GM12864 (cell line): ENCODE measurements at regions not wholly inside any gene's neighbourhood (a gene's known extent, or its start where the extent isn't known, plus 50 kb on each side); places are given as distances from the start of the nearest gene placed in this dataset.

ENCODE experiments used
- DNase-seq: peaks from one replicate; pipeline ENCODE4 v3.0.0-alpha.2; 2011; ENCODE audit warnings: low read depth
- H3K4me3 ChIP-seq: 2 replicates; pipeline ENCODE4 v1.5.1; 2011; ENCODE audit warnings: mild to moderate bottlenecking, low read depth, low read length, control low read depth
- CTCF ChIP-seq: IDR thresholded peaks from 2 replicates; pipeline ENCODE4 v1.5.1; 2011; ENCODE audit warnings: low read depth, mild to moderate bottlenecking, moderate library complexity, low read length, control low read depth, inconsistent platforms; ENCODE audit errors: missing control alignments

DNA sequence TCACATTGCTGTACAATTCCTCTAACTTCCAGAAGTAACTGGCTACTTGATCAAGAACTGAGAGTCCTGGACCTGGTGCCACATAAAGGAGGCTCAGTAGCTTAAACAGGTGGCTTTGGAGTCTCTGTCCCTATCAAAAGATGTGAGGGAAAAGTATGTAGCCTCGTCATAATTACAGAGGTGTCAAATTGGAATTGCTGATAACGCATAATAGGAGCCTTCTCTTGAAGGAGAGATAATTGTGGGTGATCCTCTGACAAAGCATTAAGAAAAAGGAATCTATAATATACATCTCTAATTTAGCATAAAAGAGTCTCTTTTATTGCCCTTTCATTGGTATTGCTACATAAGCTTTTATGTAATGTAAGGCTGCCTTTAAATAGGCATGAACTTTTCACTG, 1246.4 kb upstream of the CDH9 start:
- no peak for TF ChIP-seq CTCF
- DNase-seq = no peak
- H3K4me3 ChIP-seq = no peak overlapping the region

DNA sequence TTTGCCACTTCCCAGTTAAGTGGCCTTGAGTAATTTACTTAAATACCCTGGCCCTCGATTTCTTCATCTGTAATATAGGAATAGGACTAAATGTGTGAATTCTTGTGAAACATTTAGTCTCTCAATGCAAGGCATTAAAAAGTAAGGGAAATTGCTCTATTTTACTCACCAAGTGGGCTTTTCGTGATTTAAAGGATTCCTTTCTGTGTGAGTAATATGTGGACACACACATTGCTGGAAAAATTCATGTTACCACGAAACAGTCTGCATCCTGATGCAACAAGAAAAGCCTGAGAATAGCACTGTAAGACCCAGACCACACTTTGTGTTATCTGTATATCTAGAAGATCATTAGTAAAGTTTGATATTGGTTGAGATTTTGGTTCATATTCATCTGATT, 1243.0 kb upstream of the CDH9 start:
- TF ChIP-seq CTCF = no peak
- DNase-seq = no peak
- no peak overlapping the region for H3K4me3 ChIP-seq

DNA sequence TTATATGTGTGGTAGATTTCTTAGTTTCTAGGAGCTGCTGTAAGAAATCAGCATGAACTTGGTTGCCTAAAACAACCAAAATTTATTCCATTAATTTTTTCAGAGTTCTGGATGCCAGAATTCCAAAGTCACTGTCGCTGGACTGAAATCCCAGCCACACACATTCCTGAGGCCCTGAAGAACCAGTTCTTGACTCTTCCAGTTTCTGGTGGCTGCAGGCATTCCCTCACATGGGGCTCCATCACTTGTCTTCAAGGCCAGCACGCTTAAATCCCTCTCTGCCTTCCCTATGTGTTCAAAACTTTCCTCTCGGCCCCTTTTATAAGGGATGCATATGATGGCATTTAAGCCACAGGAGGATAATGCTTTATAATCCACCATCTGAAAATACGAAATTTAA, 1237.5 kb upstream of the CDH9 start:
- DNase-seq = no peak
- H3K4me3 ChIP-seq = no peak overlapping the region
- no peak for TF ChIP-seq CTCF

DNA sequence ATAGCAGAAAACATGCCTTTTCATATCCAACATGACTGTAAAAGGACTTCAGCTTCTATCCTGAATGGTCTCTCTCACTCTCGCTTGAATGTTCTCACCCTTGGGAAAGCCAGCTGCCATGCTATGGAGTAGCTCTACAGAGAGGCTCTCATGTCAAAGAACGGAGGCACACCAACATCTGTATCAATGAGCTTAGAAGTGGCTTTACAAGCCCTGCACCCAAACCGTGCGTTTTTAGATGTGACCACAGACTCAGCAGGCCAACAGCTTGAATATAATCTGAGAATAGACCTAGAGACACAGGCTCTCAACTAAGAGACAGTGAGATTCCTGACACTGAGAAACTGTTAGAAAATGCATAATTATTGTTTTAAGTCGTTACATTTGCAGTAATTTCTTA, 1231.6 kb upstream of the CDH9 start:
- DNase-seq = no peak
- H3K4me3 ChIP-seq = no peak overlapping the region
- no peak for TF ChIP-seq CTCF

- H3K4me3 ChIP-seq = no peak overlapping the region
- TF ChIP-seq CTCF = no peak
- DNase-seq = no peak
Observed at GRCh38 chr5:28265877-28266276, 1227.5 kb upstream of the CDH9 start.

DNA sequence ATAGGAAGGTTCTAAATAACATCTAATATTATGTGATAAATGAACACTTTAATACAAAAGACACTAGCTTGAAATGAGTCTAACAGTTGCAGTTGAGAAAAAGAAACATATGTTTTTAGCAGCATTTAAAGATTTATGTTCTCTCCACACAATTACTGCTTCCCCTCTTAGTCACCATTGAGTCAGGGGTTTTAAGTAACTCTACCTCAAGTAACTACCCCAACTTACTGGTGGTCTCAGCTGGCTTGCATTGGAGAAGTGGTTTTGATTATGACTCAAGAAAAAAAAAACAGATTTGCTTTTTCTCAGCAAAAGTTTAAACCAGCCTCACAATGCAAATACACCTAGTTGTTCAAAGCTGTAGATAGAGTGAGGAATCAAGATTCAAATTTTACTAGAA, 1216.5 kb upstream of the CDH9 start:
- no peak for DNase-seq
- no peak overlapping the region for H3K4me3 ChIP-seq
- no peak for TF ChIP-seq CTCF

- no peak for TF ChIP-seq CTCF
- no peak overlapping the region for H3K4me3 ChIP-seq
- DNase-seq = no peak
Observed at GRCh38 chr5:28253431-28253830, 1215.0 kb upstream of the CDH9 start.
